ENCODE measurements at regions not wholly inside any gene's neighbourhood (a gene's known extent, or its start where the extent isn't known, plus 50 kb on each side); places are given as distances from the start of the nearest gene placed in this dataset.

DNA sequence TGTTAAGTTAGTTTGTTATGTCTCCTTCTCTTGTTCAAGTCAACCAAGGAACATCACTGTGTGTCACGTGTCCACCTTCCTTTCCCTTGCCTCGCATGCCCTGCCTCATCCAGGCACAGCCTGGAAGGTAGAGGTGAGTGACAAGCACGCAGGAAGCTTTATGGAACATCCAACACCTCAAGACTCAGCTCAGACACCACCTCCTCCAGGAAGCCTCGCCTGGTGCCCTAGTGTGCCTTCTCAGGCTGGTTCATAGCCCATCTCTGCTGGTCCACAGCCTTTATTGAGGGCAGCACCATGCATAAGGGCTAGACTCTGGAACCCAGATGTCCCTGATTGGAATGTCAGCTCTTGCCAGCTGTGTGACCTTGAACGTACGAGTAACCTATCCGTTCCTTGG, 224.3 kb downstream of the ANKRD60 start:
- DNase-seq, result no peak

DNA sequence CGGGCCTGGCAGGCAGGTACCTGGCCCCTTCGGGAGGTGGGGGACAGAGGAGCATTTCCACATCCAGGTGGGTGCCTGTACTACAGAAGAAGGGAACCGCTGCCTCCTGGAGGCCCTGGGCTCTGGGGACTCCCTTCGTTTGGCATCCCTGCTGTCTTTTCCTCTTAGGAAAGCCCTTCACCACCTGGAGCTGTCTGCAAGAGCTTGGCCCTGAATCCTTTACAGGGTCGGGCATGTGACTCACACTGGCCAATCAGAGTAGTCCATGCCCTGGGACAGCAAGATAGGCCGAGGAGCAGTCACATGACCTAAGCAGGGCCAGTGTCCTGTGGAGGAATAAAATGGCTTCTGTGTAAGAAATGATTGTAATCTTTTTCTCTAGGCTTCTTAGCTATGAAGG, 224.9 kb downstream of the ANKRD60 start:
- DNase-seq, result no peak

DNA sequence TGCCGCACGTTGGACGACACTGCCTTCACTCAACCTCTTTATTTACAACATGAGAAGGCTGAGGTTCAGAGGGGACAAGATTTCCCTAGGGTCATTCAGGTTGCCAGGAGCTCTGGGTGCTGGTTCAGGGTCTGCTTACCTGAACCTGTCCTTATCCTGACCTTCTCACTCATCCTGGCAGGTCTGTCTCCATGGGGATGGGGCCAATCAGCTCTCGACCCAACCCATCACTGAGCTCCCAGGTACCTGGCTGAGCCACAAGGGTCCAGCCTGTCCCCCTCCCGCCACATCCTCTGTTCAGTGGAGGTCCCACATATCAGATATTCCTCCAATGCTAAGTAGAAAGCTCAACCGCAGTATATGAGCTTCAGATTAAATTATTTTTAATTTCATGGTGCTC, 225.6 kb downstream of the ANKRD60 start:
- no peak for DNase-seq

DNA sequence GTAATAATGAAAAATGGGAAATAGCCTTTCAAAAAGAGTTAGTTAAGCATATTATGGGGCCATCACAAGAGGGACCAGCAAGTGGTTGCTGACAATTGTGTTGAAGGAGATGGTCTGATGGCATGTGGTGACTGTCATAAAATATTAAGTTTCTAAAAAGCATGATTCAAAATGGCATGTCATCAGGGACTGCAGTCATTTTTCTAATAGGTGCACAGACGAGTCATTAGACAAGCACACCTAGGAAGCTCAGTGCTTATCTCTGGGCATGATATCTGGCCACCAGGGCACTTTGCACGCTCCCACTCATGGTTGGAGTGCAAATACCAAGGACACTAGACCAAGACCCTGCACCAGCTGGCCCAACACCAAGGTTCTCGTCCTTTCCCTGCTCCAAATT, 226.5 kb downstream of the ANKRD60 start:
- DNase-seq, result no peak

DNA sequence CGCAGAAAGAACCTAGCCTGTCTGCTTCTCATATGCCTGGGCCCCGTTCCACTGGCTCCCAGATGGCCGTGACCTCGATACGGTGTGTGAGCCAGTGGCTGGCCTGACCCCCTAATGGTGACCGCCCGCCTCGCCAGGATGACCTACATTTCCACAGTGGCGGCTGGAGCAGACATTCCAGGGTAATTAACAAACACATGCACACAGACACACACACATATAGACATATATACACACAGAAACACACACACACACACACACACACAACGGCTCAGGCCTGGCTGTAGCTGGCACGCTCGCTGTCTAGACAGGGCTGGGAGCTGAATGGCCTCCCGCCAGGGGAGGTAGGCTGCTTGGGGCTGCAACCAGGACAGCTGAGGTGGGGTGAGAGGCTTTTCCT, 227.1 kb downstream of the ANKRD60 start:
- DNase-seq, result peak in 1 of 56 donors; percentile 25

DNA sequence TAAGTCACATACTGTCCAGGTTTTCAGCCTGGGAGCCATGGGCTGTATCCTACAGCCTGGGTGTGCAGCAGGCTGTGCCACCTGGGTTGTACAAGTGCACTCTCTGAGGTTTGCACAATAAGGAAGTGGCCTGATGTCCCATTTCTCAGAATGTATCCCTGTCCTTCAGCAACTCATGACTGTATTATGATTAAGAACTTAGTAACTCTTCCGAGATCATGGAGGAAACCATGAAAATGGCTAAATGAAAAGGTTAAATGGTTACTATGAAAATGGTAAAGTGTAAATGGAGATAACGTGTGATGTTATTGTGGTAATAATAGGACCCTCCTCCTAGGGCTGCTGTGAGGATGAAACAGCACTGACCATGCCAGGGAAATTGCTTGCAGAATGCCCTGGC, 227.6 kb downstream of the ANKRD60 start:
- no peak for DNase-seq

DNA sequence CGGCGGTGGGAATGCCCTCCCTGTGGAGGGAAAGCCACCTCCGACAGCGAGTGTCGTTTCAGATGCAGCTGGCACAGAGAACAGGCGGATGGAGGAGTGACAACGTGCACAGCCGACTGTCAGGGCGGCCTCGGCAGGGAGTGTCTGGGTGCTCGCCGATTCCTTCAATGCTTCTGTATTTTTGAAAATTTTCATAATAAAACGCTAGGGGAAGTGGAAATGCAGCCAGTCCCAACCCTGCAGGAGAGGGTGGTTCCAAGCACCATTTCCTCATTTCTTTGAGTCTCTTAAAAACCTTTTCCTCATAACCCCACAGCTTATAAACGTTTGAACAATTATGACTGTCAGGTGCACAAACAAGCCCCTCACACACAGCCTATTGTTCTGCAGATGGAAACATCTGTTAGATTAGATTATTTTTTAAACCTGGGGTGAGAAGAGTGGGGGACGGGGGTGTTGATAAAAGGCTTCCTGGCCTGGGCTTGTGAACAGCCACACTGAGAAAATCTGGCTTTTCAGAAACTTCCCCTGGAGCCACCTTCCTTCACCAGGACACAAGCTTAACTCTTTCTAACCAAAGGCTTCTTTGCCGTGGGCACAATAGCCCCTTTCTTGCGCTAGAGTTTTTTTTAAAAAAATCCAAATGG, 228.9 kb downstream of the ANKRD60 start:
- DNase-seq, result peak in 14 of 56 donors; percentile 10 to 41 (median 22)

DNA sequence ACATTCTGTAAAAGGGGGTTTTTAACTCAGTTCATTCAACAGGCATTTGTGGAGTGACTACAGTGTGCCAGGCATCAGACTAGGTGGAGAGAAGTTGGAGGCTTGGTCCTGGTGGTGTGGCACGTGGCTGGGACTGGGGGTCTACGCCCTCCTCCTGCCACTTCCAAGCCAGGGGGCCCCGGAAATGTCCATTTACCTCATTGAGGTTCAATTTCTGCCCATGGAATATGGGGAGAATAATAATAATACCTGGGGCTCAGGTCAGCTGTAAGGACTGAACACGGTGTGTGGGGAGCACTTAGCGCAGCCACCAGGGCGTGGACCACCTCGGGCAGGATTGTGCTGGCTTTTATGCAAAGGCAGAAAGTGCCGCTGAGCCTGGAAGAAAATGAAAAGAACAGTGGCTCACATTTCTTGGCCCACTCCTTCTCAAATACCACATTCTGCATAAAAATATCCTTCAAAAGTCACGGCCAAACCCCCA, 229.4 kb downstream of the ANKRD60 start:
- no peak for DNase-seq

DNA sequence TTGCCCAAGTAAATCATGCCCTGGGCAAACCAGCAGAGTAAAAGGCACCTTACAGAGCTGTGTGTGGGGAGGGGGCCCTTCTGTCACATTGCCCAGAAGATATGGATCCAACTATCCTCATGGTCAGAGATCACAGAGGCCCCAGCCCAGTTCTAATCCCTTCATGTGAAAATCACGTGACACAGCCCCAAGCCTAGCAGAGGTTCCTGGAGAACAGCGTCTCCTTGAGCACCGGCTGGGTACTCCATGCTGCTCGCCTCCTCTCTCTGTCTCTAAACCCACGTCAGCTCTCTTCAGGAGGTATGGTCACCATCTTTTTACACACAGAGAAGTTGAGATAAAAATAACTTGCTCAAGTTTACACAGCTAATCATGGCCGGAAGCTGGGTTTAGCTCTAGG, 230.2 kb downstream of the ANKRD60 start:
- DNase-seq, result no peak

DNA sequence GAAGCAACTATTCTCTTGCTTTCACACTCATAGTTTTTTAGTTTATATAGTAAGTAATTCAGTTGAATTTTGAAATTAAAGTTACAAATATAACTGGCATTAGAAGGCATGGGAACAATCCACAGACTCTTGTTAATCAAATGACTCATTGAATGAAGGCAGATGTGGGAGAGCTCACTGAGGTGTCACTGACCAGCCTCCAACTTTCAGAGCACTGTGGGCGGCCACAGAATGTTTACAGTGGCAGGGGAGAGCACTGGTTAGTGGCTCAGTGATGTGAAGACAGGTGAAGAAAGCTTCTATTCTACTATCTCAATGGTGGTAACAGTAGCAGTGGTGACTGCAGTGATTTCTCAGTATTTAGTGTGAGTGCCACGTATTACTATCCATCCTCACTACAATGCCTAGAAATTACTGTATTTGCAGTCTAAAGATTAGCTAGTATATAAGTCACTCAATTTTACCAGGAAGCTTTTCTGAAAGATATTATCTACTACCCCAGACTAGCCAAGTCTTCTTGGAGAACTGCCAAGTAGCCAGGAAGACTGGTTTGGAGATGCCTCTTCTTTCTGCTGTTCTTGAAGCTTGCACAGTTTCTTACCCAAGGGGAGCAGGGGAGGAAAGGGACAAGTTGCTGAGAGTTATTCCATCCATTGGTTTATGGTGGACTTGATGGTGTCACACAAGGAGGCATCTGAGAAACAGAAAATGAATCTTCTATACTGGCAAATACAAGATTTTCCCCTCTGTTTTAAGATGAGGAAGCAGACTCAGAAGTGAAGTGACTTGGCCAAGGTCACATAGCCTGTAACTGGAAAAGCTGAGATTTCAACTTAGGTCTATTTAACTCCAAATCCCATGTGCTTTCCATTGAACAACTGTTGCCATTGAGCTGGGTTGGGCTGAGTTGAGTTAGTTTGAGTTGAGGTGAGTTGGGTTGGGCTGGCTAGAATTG, 231.2 kb downstream of the ANKRD60 start:
- no peak for DNase-seq

DNA sequence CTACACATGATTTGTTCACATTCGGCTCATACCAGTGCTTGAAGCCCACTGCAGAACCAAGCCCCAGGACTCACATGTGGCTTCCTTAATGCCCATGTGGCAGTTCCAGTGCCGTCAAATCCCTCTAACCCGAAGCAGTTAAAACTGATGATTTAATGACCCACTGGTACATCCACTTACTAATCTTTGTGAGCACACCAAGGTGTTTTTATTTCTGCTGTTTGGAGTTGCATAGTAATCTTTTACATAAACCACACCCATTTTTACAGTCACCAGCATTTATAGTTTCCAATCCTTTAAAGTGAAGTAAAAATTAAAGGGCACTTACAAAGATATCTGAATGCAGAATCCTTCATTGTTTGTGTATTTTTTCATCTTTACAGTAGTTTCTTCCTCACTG, 232.0 kb downstream of the ANKRD60 start:
- no peak for DNase-seq

DNA sequence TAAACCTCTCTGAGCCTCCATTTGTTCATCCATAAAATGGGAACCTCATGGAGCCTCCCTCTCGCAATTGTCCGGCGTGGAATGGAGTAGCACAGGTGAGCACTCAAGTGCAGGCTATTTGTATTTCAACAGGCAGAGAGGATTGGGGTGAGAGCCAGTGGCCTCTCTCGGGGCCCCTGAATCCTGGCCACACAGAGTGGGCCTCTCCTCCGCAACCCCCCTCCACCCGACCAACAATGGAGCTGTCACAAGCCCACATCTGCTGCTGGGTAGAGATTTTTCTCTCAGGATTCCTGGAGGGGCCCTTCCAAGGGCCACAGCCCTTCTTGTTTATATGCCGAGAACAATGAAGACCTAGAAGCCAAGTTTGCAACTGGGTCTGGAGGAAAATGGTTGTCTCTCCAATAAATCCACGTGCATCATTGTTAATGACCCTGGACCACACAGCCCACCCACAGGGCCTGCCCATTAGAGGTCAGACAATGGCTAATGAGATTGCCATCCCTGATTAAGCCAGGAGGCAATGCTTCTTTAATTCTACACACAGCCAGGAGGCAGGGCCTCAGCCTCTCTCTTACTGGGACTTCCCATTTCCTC, 233.0 kb downstream of the ANKRD60 start:
- no peak for DNase-seq

DNA sequence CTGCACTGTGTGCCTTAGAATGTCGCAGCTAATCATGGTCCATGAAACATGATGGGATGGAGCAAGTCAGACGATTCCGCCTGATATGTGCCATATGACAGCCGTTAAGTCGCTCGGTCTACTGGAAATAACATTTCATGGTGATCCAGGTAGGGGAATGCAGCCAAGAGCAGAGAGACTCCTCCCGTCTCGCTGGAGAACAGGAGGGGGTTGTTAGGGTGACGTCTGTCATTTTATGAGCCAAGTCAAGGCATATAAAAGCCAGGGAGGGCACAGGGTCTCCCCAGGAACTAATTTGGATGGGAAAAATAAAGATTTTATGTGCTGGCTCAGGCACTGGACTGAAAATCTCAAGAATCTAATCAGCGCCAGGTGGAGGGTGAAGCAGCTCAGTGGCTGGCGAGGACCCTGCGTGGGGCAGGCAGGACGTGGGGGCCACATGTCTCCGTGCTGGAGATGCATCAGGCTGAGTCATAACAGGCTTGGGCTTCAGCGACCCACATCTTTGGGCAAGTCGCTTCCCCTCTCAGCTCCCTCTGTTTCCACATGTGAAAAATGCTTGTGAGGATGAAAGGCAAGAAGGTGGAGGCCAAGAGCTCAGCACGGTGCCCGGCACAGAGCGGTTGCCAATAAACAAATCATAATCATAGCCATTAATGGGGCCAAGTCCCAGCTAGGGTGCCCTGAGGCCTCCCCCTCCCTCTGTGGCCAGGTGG, 234.6 kb downstream of the ANKRD60 start:
- DNase-seq, result no peak

DNA sequence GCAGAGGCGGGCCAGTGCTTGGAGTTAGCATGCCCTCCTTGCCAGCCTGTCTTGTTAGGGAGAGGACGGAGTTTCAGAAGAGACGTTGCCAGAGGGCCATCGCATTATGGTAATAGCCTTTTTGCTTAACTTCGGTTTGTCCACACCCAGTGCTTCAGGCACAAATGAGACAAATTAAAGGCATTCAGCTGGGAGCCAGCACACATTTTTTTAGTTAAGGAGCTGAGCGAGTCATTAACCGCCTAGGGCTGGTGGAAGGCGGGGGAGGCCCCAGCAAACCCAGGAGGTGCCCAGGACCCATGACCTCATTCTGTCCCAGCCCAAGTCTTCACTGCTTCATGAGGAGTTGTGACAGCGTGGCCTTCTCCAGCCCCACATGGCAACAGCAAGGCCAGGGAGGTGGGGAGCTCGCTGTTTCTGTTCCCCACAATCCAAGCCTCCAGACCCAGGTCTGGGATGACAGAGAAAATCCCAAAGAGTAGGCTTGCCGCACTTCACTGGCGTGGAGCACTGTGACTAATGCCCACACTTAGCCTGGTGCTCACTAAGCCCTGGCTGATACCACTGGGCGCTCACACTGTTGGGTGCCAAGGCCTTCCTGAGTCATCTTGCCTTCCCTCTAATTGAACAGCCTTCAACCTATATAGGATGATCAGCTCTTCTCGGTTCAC, 237.1 kb downstream of the ANKRD60 start:
- DNase-seq, result no peak

DNA sequence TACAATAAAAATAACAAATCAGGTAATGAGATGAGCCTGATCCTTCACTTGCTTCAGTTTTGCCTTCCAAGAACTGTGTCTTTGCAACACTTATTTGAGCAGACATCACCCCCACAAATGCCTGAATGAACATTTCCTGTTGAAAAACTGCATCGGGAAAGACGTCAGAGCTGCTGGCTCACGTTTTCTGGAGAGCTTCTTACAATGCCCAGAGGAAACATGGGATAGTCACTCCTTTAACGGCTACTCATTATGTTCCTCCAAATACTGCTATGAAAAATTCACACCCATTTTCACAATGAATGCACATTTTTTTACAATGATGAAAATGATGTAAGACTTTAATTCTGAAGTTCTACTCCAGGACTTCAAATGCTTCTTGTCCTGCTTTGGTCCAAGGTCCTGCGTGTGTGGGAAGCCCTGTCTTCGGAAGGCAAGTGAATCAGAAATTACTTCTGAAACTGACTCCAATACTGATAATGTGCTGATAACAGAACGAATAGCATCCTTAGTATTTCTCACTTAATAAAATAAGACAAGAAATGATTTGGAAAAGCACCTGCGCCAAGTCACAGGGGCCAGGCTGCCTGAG, 238.0 kb downstream of the ANKRD60 start:
- DNase-seq, result no peak

DNA sequence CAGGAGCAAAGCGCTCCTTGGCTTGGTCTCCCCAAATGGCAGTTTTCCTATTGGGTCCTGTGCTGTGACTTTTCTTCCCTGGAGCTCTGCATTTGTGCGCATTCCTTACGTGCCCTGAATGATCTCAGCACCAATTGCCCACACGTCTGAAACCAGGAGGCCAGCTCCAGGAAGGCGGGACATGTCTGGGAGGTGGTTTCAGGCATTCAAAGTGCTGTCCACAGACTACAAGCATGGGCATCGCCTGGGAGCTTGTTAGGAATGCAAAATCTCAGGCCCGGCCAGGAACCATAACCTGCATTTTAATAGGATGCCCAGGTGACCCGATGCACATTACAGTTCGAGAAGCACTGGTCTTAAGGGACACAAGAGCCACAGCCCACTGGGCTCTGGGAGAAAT, 239.6 kb downstream of the ANKRD60 start:
- no peak for DNase-seq

DNA sequence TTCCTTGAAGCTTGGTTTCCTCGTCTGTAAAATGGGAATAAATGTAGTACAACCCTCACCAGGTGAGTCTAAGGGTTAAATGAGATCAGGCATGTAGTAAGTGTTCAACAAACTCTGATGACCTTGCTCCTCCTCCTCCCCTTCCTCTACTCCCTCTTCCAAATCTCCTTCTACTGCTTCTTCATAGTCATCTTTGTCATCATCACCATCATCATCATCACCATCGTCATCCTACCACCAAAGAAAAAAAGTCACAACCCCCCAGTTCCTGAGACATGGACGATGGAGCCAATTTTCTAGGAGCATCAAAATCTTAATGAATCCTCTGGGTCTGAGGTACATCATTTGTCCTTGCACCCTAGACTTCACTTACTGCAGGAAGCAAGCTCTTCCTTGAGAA, 240.0 kb downstream of the ANKRD60 start:
- DNase-seq, result no peak

DNA sequence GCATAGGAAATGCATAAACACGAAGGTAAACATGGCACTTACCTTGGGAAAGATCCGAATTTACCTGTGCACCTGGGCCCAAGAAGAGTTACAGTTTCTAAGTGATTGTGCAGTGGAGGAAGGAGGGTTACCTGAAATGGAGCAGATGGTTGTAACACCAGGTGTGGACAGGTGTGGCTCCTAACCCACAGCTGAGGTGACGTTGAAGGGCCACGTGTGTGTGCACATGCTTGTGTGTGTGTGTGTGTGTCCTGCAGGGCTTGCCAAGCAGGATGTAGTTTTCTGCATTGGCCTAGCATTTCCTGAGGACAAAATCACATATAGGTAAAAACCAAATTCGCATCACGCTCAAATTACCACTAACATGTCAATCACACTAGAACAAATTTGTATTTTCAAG, 240.8 kb downstream of the ANKRD60 start:
- no peak for DNase-seq

DNA sequence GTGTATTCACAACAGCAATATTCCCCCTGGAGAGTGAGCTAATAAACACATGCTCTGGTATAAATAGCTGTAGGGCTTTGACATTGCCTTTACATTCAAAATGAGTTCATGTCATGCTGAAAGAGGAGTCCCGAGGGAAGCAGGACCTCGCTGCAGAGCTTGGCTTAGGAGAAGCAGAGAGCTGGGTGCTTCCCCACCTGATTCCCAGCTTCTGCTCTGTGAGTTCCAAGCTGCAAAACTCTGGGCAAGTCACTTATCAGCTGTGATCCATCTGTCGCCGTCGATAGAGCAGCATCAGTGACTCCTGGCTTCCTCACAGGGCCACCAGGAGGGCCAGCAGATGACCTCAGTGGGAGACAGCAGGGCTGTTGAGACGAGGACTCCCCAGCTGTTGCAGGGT, 241.8 kb downstream of the ANKRD60 start:
- DNase-seq, result no peak

DNA sequence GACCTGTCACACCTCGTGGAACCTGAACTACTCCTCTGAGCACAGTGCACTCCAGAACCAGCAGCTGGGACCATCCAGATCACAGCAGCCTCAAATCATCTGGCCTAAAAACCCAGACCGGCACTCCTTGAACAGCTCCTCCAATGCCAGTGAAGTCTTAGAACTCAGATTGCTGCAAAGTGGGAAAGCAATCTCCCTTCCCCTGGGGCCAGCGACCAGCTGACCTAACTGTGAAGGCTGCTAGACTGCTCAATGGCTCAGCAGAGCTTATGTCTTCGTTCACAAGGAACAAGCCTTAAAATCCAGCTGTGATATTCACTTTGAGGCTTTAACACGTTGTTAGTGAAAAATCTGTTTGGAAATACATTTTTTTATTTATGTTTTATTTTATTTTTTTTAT, 243.2 kb downstream of the ANKRD60 start:
- no peak for DNase-seq

DNA sequence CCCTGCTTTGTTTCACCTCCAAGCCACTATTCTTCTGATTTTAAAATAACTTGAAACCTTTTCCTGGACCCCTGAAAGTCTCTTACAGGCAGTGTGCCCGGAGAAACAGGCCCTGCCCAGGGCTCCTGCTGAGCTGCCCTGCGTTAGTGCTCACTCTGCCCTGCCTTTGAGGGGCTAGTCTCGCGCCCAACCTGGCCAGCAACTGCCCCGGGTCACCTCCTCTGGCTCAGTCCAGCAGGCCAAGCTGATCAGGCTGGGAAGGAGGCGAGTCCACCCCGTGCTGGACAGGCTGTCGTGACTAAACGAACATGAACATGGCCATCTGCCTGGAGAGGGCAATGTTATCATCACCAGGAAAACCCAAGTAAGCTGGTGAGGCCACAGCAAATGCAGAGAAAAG, 245.4 kb downstream of the ANKRD60 start:
- DNase-seq, result no peak

Data from amygdala (tissue), 56 donors.